ENCODE measurements at regions not wholly inside any gene's neighbourhood (a gene's known extent, or its start where the extent isn't known, plus 50 kb on each side); places are given as distances from the start of the nearest gene placed in this dataset.
"Not testable (repeated sequence)": the region's sequence is repeated elsewhere in the genome, so short reads cannot be mapped to it uniquely, and the experiment has no call there.

DNA sequence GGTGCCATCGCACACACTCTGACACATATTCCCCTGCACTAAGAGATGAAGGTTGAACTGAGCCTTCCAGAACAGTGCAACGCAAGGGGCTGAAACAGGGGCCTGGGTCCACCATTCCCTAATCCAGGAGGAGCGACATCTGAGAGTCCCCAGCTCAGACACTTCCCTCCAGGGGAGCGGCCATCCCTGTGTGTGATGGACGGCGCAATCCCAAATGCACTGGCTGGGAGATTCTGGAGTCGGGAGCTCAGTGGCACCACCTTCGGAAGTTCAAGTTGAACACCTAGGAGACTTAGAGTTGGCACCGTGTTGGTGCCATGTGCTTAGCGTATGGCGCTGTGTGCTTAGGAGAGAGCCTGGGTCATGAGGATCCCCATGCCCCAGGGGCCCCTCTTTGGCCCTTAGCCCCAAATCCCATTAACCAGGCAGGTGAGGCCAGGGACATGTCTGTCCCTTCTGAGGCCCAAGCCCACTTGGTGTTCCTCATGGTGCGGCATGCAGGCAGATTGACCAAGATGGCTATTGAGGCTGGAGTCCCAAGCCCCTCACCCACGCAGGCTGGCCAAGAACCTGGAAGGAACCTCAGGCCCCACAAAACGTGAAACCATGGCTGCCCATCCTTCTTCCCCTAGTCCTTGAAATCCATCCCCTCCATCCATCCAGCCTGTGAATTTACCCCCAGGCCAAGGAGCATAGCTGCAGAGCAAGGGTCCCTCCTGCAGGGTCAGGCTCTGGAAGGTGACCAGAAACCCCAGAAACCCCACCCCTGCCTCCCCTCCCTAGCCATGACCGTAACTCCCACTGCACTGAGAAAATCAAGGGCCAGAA, 114.1 kb upstream of the OTOS start:
- no peak for DNase-seq

- DNase-seq: no peak
Observed at GRCh38 chr2:240255165-240255491, 114.7 kb upstream of the OTOS start.

GRCh38 chr2:240255811-240256703, 115.6 kb upstream of the OTOS start:
- DNase-seq: no peak

DNA sequence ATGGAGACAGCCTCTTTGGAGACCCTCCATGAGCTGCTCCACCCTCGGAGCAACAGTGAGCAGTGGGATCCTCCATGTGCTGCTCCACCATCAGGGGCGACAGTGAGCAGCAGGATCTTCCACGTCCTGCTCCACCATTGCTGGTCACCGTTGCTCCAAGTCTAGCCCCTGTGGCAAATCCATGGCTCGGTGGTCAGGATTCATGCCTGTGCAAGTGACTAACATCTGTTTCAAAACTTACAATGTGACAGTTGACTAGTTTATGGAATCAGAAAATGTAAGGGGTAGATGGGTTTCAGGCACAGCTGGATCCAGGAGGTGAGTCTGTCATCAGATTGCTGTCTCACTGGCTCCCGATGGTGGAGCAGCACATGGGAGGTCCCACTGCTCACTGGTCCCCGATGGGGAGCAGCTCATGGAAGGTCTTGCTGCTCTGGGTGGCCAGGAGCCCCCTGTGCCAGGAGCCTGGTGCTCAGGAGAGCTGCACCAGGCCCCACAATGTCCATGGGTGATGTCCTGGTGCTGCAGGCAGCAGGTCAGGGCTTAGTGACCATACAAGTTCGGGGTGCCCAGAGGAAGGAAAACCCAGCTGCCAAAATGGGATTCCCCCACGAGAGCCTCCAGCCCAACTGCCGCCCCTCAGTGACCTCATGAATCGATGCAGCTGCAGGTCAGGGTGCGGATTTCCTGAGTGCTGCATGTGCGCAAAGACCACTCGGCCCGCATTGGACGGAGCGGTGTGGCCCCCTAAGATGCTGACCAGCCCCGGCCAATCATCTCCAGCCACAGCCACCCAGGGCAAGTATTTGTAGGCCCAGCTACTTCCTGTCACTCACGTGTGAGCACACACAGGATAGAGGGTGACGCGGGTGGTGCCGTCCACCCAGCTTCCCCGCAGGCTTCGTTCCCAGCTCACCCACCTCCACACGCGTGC, 116.5 kb upstream of the OTOS start:
- no peak for DNase-seq

GRCh38 chr2:240257940-240258580, 117.6 kb upstream of the OTOS start:
- no peak for DNase-seq

GRCh38 chr2:240258685-240259084, 118.2 kb upstream of the OTOS start:
- no peak for DNase-seq

DNA sequence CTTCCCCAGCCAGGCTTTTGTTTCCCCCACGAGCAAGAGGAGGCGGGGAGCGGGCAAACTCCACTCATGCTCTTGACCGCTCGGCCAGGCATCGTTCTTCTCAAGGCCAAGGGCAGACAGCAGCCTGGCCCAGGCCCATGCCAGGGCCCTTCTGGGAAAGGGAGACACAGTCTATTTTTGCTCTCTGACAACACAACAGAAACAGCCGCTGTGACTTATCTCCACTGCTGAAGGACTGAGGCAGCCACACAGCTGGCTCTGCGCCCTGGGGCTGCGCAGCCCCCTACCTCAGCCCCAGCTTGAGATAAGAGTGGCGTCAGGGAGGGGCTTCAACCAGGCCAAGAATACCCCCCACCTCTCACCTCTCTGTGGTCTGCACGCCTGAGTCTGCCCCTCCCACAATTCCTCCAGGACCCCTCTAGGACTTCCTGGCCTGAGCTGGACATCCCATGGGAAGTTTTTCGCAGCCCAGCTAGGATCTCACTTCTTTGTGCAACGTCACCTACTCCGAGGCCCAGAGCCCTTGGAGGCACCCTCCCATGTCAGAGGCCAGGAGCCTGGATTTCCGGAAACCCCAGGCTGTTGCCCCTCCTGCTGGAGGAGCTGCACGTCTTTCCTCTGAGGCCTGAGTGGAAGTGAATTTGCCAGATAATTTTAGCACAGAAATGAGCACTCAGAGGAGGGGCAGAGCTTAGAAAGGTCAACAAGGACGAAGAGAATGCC, 118.9 kb upstream of the OTOS start:
- no peak for DNase-seq

- no peak for DNase-seq
Observed at GRCh38 chr2:240259924-240260529, 119.6 kb upstream of the OTOS start.

GRCh38 chr2:240260664-240261063, 120.2 kb upstream of the OTOS start:
- DNase-seq: no peak

DNA sequence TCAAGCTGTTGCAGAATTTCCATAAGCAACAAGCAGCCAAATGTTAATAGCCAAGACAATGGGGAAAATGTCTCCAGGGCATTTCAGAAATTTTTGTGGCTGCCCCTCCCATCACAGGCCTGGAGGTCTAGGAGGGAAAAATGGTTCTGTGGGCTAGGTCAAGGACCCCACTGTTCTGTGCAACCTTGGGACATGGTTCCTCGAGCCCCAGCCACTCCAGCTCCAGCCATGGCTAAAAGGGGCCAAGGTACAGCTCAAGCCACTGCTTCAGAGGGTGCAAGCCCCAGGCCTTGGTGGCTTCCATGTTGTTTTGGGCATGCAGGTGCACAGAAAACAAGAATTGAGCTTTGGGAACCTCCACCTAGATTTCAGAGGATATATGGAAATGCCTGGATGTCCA, 122.1 kb upstream of the OTOS start:
- not testable (repeated sequence) for DNase-seq

- no peak for DNase-seq
Observed at GRCh38 chr2:240269380-240269779, 128.9 kb upstream of the OTOS start.

- DNase-seq: no peak
Observed at GRCh38 chr2:240269886-240270285, 129.4 kb upstream of the OTOS start.

- DNase-seq: no peak
Observed at GRCh38 chr2:240271716-240272341, 131.4 kb upstream of the OTOS start.

- no peak for DNase-seq
Observed at GRCh38 chr2:240275386-240275785, 134.9 kb upstream of the OTOS start.

GRCh38 chr2:240277073-240277806, 136.8 kb upstream of the OTOS start:
- DNase-seq: no peak

- no peak for DNase-seq
Observed at GRCh38 chr2:240277807-240278522, 137.5 kb upstream of the OTOS start.

DNA sequence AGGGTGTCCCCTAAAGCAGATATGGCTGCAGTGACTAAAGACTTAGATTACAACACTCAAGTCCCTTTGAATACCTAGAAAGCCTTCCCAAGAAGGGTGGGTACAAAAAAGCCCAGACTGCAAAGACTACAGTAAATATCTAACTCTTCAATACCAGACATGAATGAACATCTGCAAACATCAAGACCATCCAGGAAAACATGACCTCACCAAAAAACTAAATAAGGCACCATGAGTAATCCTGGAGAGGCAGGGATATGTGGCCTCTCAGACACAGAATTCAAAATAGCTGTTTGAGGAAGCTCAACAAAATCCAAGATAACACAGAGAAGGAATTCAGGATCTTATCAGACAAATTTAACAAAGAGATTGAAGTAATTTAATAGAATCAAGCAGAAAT, 138.2 kb upstream of the OTOS start:
- DNase-seq: no peak

GRCh38 chr2:240280621-240281020, 140.2 kb upstream of the OTOS start:
- DNase-seq: no peak
